ENCODE measurements at regions not wholly inside any gene's neighbourhood (a gene's known extent, or its start where the extent isn't known, plus 50 kb on each side); places are given as distances from the start of the nearest gene placed in this dataset.
"Not testable (repeated sequence)": the region's sequence is repeated elsewhere in the genome, so short reads cannot be mapped to it uniquely, and the experiment has no call there.

GRCh38 chr22:17318817-17319216, 50.4 kb upstream of the CECR2 start:
- DNase-seq (ENCODE audit: low spot score) = no peak

- no peak for DNase-seq (ENCODE audit: low spot score)
These were observed 54.0 kb upstream of the CECR2 start for GRCh38 chr22:17315310-17315709.

- no peak for DNase-seq (ENCODE audit: low spot score)
These were observed 54.8 kb upstream of the CECR2 start for GRCh38 chr22:17314487-17314886.

- no peak for DNase-seq (ENCODE audit: low spot score)
These were observed 55.6 kb upstream of the CECR2 start for GRCh38 chr22:17313626-17314025.

GRCh38 chr22:17307566-17307965, 61.7 kb upstream of the CECR2 start:
- DNase-seq (ENCODE audit: low spot score) = no peak

GRCh38 chr22:17305076-17305475, 64.2 kb upstream of the CECR2 start:
- no peak for DNase-seq (ENCODE audit: low spot score)

- peak; percentile 20 for DNase-seq (ENCODE audit: low spot score)
These were observed 65.2 kb upstream of the CECR2 start for GRCh38 chr22:17303840-17304779.

- DNase-seq (ENCODE audit: low spot score) = no peak
These were observed 65.8 kb upstream of the CECR2 start for GRCh38 chr22:17303441-17303839.

GRCh38 chr22:17302616-17303015, 66.6 kb upstream of the CECR2 start:
- DNase-seq (ENCODE audit: low spot score) = no peak

- DNase-seq (ENCODE audit: low spot score) = no peak
These were observed 68.3 kb upstream of the CECR2 start for GRCh38 chr22:17300926-17301325.

- not testable (repeated sequence) for DNase-seq (ENCODE audit: low spot score)
These were observed 70.3 kb upstream of the CECR2 start for GRCh38 chr22:17298805-17299502.

- DNase-seq (ENCODE audit: low spot score) = peak; percentile 2
These were observed 66.4 kb upstream of the ADA2 start for GRCh38 chr22:17285656-17286055.

- DNase-seq (ENCODE audit: low spot score) = peak; percentile 9
These were observed 65.7 kb upstream of the ADA2 start for GRCh38 chr22:17284888-17285287.

- DNase-seq (ENCODE audit: low spot score) = peak; percentile 0
These were observed 65.2 kb upstream of the ADA2 start for GRCh38 chr22:17284466-17284865.

GRCh38 chr22:17283865-17284264, 64.6 kb upstream of the ADA2 start:
- not testable (repeated sequence) for DNase-seq (ENCODE audit: low spot score)

- DNase-seq (ENCODE audit: low spot score) = peak; percentile 3
These were observed 64.2 kb upstream of the ADA2 start for GRCh38 chr22:17283423-17283822.

- DNase-seq (ENCODE audit: low spot score) = peak; percentile 1
These were observed 62.2 kb upstream of the ADA2 start for GRCh38 chr22:17281440-17281841.

- no peak for DNase-seq (ENCODE audit: low spot score)
These were observed 61.8 kb upstream of the ADA2 start for GRCh38 chr22:17281026-17281425.

GRCh38 chr22:17272511-17272991, 53.3 kb upstream of the ADA2 start:
- DNase-seq (ENCODE audit: low spot score) = peak; percentile 10

- peak; percentile 0 for DNase-seq (ENCODE audit: low spot score)
These were observed 52.6 kb upstream of the ADA2 start for GRCh38 chr22:17271711-17272451.

- DNase-seq (ENCODE audit: low spot score) = peak; percentile 12
These were observed 50.5 kb upstream of the ADA2 start for GRCh38 chr22:17269607-17270261.

- DNase-seq (ENCODE audit: low spot score) = peak; percentile 12
These were observed 50.0 kb upstream of the ADA2 start for GRCh38 chr22:17269224-17269606.

Data from D341Med (cell line).